ENCODE measurements at regions not wholly inside any gene's neighbourhood (a gene's known extent, or its start where the extent isn't known, plus 50 kb on each side); places are given as distances from the start of the nearest gene placed in this dataset.

DNA sequence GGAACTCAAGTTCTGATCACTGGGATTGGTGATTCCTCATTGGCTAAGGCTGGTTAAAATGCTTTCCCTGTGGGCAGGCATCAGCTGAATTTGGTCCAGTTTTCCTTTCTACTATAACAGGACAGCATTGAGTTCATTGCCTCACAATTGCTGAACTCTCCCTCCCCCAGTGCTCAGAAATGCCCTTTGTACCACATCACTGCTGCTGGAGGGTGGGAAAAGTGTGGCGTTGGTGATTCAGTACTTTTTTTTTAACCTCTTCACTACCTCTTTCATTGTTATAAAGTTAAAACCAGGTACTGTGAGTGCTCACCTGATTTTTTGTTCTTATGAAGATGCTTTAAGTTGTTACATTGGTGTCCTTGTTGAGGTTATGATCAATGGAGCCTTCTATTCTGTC, 69.3 kb upstream of the IL2 start:
- Histone ChIP-seq H3K27ac (ENCODE audit: low read depth, low read length) (no peak overlapping the region), H4K20me1 (replicated peaks in 1 of 2; ENCODE audit: control insufficient read depth in 1 of 2, insufficient read depth in 2 of 2, low read length in 2 of 2) (no peaks in the 10 kb centered on the region), H3K56ac (replicated peaks; ENCODE audit: insufficient read length, low read depth, low read length) (no peak overlapping the region), H4K91ac (replicated peaks; ENCODE audit: insufficient read length, low read length) (no peak overlapping the region), H3K27me3 (replicated peaks in 1 of 4; ENCODE audit: control insufficient read depth in 3 of 4, extremely low read depth in 1 of 4, insufficient read depth in 3 of 4, low read length in 3 of 4) (peaks cover 0 to 1% (median 0%) of the 10 kb centered on the region in 4 experiments; a peak in 1 of 7 replicates), H2BK120ac (replicated peaks; ENCODE audit: low read depth, low read length) (no peak overlapping the region), H3K4me1 (replicated peaks in 1 of 4; ENCODE audit: control insufficient read depth in 3 of 4, insufficient read depth in 4 of 4, low read length in 3 of 4) (no peaks in the 10 kb centered on the region), H2BK12ac (ENCODE audit: low read depth, low read length) (no peak overlapping the region), H3K4me2 (ENCODE audit: insufficient read depth in 1 of 2, low read depth in 2 of 2, low read length in 2 of 2) (no peak overlapping the region), H2BK15ac (ENCODE audit: low read length) (no peak overlapping the region), H3K9ac (replicated peaks in 1 of 4; ENCODE audit: extremely low read depth in 1 of 4, low read depth in 3 of 4, low read length in 3 of 4) (no peak overlapping the region), H2BK20ac (ENCODE audit: low read length) (no peak overlapping the region), H2BK5ac (ENCODE audit: low read depth, low read length) (no peak overlapping the region), H3K18ac (ENCODE audit: extremely low read depth, low read length) (no peak overlapping the region), H3K79me2 (ENCODE audit: control insufficient read depth in 1 of 2, insufficient read depth in 2 of 2, low read length in 2 of 2) (no peaks in the 10 kb centered on the region), H3K4me3 (ENCODE audit: extremely low read depth in 1 of 4, insufficient read depth in 2 of 4, low read depth in 3 of 4, low read length in 4 of 4) (no peak overlapping the region), H3K36me3 (ENCODE audit: control insufficient read depth in 2 of 4, insufficient read depth in 4 of 4, low read length in 3 of 4) (no peaks in the 10 kb centered on the region), H2AFZ (ENCODE audit: low read length) (no peak overlapping the region), H3K4ac (replicated peaks; ENCODE audit: insufficient read length, low read depth, low read length) (no peak overlapping the region), H2AK5ac (ENCODE audit: low read depth, low read length) (no peak overlapping the region), H3K9me3 (ENCODE audit: insufficient read depth in 2 of 2, low read depth in 1 of 2, low read length in 1 of 2) (no peaks in the 10 kb centered on the region), H3K23me2 (ENCODE audit: low read depth, low read length) (no peaks in the 10 kb centered on the region), H3K23ac (ENCODE audit: insufficient read length) (no peak overlapping the region), H4K5ac (ENCODE audit: insufficient read length, low read depth, low read length) (no peak overlapping the region), H4K8ac (ENCODE audit: extremely low read depth, insufficient read depth, low read length) (no peak overlapping the region), H3K79me1 (ENCODE audit: low read depth, low read length) (no peaks in the 10 kb centered on the region), H3K14ac (ENCODE audit: insufficient read length) (no peak overlapping the region)
- CTCF ChIA-PET (ENCODE audit: partially characterized antibody), result no interaction called here
- POLR2A ChIA-PET (ENCODE audit: partially characterized antibody), result no interaction called here
- FAIRE-seq (no peak), DNase-seq (ENCODE audit: low read depth in 1 of 2, low spot score in 2 of 2) (no peak)
- WGBS, 2 experiments (ENCODE audit: extremely low coverage in 1 of 2, insufficient coverage in 1 of 2, insufficient read length in 1 of 2, insufficient replicate concordance in 2 of 2, low coverage in 1 of 2, low lambda C conversion rate in 2 of 2, missing lambda C conversion rate in 1 of 2), result 86% methylated on average over 1 of the region's 1 CpG; no CpG with 5 or more reads in 1 of the 2 experiments
- TF ChIP-seq TBP (IDR thresholded peaks at IDR 0.05; ENCODE audit: low read depth, low read length) (no peak), JUND (IDR thresholded peaks at IDR 0.05; ENCODE audit: low read length) (no peak), TAF7 (optimal IDR thresholded peaks at IDR 0.05; ENCODE audit: borderline replicate concordance, low read depth, low read length) (no peak)
